ENCODE measurements at regions not wholly inside any gene's neighbourhood (a gene's known extent, or its start where the extent isn't known, plus 50 kb on each side); places are given as distances from the start of the nearest gene placed in this dataset.

DNA sequence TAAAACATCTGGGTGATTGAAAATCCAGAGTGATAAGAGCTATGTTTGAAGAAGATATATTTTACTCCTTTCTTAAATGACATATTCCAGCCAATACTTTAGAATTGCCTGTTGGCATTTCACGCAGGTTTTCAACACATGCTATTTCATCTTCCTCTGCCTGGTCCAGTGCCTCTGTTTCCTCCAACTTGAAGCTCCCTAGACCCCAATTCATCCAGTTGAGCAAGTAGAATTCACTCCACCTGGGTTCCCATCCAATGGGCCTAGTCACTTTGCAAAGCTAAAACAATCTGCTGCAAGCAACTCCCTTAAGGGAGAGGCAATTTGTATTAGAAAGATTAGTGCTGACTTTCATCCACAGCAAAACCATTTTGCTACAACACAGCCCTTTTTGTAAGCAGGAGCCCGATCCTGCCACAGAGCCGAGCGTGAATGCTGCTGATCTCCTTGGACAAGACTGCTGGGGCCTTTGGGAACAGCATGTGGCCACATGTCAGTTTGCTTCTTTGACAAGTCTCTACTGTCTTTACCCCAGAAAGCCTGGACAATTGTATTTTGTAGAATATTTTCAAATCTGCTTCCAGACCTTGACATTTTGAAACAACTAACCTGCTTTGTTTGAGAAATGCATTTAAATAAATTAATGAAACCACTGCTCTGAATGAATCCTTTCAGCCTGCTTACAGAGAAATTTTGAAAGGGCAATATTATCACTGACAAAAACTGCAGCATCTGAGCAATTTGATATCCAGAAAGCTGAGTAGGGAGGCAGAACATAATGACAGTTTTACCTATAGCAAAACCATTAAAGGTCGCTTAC is 259.1 kb downstream of the TDRD15 start:
- Histone ChIP-seq H3K36me3 (no peaks in the 10 kb centered on the region), H3K9me3 (no peaks in the 10 kb centered on the region), H3K4me1 (no peaks in the 10 kb centered on the region; the same call in 1 of the 2 replicates), H3K4me3 (ENCODE audit: low read depth, low read length) (no peak overlapping the region), H3K27me3 (no peaks in the 10 kb centered on the region)
- TF ChIP-seq, protein P1, sequence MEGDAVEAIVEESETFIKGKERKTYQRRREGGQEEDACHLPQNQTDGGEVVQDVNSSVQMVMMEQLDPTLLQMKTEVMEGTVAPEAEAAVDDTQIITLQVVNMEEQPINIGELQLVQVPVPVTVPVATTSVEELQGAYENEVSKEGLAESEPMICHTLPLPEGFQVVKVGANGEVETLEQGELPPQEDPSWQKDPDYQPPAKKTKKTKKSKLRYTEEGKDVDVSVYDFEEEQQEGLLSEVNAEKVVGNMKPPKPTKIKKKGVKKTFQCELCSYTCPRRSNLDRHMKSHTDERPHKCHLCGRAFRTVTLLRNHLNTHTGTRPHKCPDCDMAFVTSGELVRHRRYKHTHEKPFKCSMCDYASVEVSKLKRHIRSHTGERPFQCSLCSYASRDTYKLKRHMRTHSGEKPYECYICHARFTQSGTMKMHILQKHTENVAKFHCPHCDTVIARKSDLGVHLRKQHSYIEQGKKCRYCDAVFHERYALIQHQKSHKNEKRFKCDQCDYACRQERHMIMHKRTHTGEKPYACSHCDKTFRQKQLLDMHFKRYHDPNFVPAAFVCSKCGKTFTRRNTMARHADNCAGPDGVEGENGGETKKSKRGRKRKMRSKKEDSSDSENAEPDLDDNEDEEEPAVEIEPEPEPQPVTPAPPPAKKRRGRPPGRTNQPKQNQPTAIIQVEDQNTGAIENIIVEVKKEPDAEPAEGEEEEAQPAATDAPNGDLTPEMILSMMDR (IDR thresholded peaks at IDR 0.05; ENCODE audit: low read depth, low read length), result no peak
- no peak for DNase-seq

DNA sequence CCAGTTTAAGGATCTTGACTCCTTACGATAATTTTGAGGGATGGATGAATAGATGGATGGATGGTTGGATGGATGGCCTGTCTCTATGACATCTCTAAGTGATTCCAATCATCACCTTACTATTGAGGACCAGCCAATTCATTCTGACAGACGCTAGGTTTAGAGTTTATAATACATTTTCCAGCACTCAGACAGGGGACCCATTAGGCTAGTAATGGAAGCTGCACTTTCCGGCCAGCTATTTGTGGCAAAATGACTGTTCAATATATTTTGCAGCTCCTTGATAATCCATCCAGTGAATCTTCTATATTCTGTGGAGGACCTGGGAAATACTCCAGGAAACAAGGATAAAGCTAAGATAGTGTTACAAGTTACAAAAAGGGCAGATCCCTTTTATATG is 262.9 kb downstream of the TDRD15 start:
- TF ChIP-seq, protein P1 (IDR thresholded peaks at IDR 0.05; ENCODE audit: low read depth, low read length), result no peak
- H3K4me1 ChIP-seq, result no peaks in the 10 kb centered on the region

DNA sequence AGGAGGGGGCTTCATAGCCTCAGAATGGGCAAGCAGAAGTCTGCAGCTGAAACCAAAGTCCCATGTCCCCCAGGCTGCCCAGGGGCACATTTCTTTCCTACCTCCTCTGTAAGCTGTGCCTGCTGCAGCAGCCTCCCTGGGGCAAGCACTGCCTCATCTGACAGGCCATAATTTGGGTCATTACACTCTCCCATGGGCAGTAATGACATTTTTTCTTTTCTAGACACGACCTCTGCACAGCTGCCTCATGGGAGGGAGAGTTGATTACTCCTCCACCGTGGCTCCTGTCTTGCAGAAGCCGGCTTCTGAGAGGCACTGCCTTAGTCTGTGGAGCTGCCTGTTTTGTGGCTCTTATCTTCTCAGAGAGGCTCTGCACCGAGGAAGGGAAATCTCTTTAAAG is 268.9 kb downstream of the TDRD15 start:
- Histone ChIP-seq H3K27me3 (no peaks in the 10 kb centered on the region), H3K4me3 (ENCODE audit: low read depth, low read length) (no peak overlapping the region), H3K36me3 (no peaks in the 10 kb centered on the region), H3K4me1 (no peaks in the 10 kb centered on the region; the same call in 1 of the 2 replicates), H3K9me3 (no peaks in the 10 kb centered on the region)
- TF ChIP-seq, protein P1 (IDR thresholded peaks at IDR 0.05; ENCODE audit: low read depth, low read length), result no peak
- DNase-seq, result peak; percentile 26

More for the DNA sequence above, 262.9 kb downstream of the TDRD15 start:
- Histone ChIP-seq H3K4me3 (ENCODE audit: low read depth, low read length) (no peak overlapping the region), H3K9me3 (no peaks in the 10 kb centered on the region), H3K27me3 (no peaks in the 10 kb centered on the region), H3K36me3 (no peaks in the 10 kb centered on the region)
- DNase-seq, result no peak

DNA sequence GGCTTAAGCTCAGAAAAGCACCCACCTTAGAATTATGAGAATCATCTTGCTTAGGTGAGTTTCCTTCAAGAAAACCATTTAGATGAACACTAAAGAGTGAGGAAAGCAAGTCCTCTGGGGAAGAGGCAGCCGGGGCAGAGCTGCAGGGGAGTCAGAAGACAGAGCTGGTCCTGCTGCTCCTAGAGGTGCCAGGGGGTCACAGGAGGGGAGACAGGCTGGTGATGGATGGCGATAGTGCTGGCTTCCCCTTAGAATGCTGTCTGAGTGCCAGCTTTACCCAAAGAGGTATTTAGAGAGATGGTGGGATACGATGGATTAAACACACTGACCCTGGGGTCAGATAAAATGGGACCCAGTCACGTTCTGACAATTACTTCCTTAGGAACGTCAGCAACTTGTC is 269.4 kb downstream of the TDRD15 start:
- no peaks in the 10 kb centered on the region; the same call in 1 of the 2 replicates for H3K4me1 ChIP-seq
- no peaks in the 10 kb centered on the region for H3K27me3 ChIP-seq
- DNase-seq, result no peak
- no peak overlapping the region for H3K4me3 ChIP-seq (ENCODE audit: low read depth, low read length)
- TF ChIP-seq, protein P1 (IDR thresholded peaks at IDR 0.05; ENCODE audit: low read depth, low read length), result no peak
- H3K36me3 ChIP-seq, result no peaks in the 10 kb centered on the region
- no peaks in the 10 kb centered on the region for H3K9me3 ChIP-seq

DNA sequence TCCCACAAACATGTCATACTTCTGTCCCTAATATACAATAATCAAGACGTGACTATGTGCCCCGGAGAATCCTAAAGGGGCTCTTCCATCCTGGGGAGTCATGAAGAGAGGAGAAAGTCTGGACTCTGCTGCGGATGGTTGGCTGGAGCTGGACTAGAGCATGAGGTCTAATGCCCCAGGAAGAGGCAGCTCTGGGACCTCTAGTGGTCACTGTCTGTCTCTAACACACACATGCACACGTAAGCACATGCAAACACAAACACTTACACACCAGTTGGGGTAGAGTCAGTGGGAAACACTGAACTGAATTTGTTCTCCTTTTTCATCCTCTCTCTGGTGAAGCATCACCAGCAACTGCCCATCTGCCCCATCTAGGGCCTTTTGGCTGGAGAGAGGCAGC is 271.6 kb downstream of the TDRD15 start:
- Histone ChIP-seq H3K9me3 (no peaks in the 10 kb centered on the region), H3K4me1 (no peaks in the 10 kb centered on the region; the same call in 1 of the 2 replicates), H3K36me3 (no peaks in the 10 kb centered on the region), H3K4me3 (ENCODE audit: low read depth, low read length) (no peak overlapping the region), H3K27me3 (no peaks in the 10 kb centered on the region)
- TF ChIP-seq, protein P1 (IDR thresholded peaks at IDR 0.05; ENCODE audit: low read depth, low read length), result peak; percentile 67
- DNase-seq, result peak; percentile 33

DNA sequence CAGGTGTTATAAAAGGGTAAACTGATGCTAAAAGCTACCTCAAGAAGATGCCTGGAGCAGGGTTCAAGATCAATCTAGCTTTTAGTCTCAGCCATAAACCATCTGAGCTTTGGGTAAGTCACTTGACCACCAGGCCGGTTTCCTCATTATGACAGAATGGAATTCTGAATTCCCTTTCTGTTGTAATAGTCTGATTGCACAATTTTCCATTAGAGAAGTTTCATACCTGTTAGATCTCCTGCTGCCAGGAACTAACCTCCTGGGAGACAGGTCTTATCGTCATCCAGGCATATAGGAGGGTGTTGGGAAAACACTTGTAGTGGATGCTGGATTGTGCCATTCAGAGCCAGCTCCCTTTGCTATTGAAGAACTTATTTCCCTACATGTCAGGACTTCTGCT is 272.5 kb downstream of the TDRD15 start:
- TF ChIP-seq, protein P1 (IDR thresholded peaks at IDR 0.05; ENCODE audit: low read depth, low read length), result no peak
- Histone ChIP-seq H3K9me3 (no peaks in the 10 kb centered on the region), H3K27me3 (no peaks in the 10 kb centered on the region)

More for the DNA sequence above, 272.5 kb downstream of the TDRD15 start:
- Histone ChIP-seq H3K36me3 (no peaks in the 10 kb centered on the region), H3K4me1 (no peaks in the 10 kb centered on the region; the same call in 1 of the 2 replicates), H3K4me3 (ENCODE audit: low read depth, low read length) (no peak overlapping the region)
- no peak for DNase-seq

All from BE2C (cell line).